ENCODE measurements at regions not wholly inside any gene's neighbourhood (a gene's known extent, or its start where the extent isn't known, plus 50 kb on each side); places are given as distances from the start of the nearest gene placed in this dataset.

- ATAC-seq (ENCODE audit: low read depth): no peak
- no peak overlapping the region for H3K4me3 Mint-ChIP-seq
- CTCF ChIA-PET: no interaction called here
These were observed 2375.8 kb downstream of the MAT2B start for GRCh38 chr5:165881259-165881658.

DNA sequence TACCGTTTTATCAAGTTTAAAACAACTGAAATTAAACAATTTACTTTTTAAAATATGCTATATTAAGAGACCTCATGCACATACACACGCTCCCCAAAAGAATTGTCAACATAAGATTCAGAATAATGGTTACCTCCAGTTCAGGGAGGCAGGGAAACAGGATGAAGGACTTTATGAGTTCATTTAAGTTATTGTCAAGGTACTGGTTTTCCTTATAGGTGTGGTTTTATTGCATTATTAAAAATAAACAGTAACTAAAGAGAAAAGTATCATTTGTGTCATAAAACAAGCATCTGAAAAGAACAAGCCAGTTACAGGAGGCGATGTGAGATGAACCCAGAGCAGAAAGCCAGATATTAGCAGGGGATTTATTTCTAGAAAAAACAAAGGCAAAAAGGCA, 2376.7 kb downstream of the MAT2B start:
- no peaks in the 10 kb centered on the region for H4K20me1 ChIP-seq (ENCODE audit: control insufficient read depth, insufficient read depth, low read length, poor library complexity, severe bottlenecking)
- no peak overlapping the region for H3K4me2 ChIP-seq (replicated peaks; ENCODE audit: low read depth, low read length, poor library complexity, severe bottlenecking)
- no peaks in the 10 kb centered on the region for H3K79me2 ChIP-seq (ENCODE audit: control insufficient read depth, insufficient read depth, low read length)
- POLR2A ChIA-PET: no interaction called here
- H3K4me3 Mint-ChIP-seq: no peak overlapping the region
- no peak overlapping the region for H3K9ac ChIP-seq (ENCODE audit: low read length)
- no peak overlapping the region for H2AFZ ChIP-seq (ENCODE audit: insufficient read depth, low read depth, low read length, poor library complexity, severe bottlenecking)
- H3K9me3 ChIP-seq (ENCODE audit: control extremely low read depth in 1 of 3, control insufficient read depth in 2 of 3, insufficient read depth in 1 of 3, low read length in 2 of 3): no peaks in the 10 kb centered on the region
- H3K9me3 Mint-ChIP-seq (ENCODE audit: insufficient read depth): peaks cover 2% of the 10 kb centered on the region
- no peak overlapping the region for H3K27ac Mint-ChIP-seq
- intact Hi-C loops (cut with micrococcal nuclease): no loop called here
- no peak overlapping the region for H3K4me3 ChIP-seq (ENCODE audit: control extremely low read depth in 1 of 5, extremely low read depth in 1 of 5, insufficient read depth in 1 of 5, low read depth in 2 of 5, low read length in 4 of 5)
- no peaks in the 10 kb centered on the region for H3K27me3 Mint-ChIP-seq
- no peak overlapping the region for H3K27ac ChIP-seq (ENCODE audit: low read length in 2 of 2)
- no peaks in the 10 kb centered on the region for H3K4me1 ChIP-seq (ENCODE audit: control insufficient read depth in 2 of 2, insufficient read depth in 2 of 2, low read length in 2 of 2)
- TF ChIP-seq, protein P1, sequence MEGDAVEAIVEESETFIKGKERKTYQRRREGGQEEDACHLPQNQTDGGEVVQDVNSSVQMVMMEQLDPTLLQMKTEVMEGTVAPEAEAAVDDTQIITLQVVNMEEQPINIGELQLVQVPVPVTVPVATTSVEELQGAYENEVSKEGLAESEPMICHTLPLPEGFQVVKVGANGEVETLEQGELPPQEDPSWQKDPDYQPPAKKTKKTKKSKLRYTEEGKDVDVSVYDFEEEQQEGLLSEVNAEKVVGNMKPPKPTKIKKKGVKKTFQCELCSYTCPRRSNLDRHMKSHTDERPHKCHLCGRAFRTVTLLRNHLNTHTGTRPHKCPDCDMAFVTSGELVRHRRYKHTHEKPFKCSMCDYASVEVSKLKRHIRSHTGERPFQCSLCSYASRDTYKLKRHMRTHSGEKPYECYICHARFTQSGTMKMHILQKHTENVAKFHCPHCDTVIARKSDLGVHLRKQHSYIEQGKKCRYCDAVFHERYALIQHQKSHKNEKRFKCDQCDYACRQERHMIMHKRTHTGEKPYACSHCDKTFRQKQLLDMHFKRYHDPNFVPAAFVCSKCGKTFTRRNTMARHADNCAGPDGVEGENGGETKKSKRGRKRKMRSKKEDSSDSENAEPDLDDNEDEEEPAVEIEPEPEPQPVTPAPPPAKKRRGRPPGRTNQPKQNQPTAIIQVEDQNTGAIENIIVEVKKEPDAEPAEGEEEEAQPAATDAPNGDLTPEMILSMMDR (IDR thresholded peaks at IDR 0.05): no peak
- no peak for TF ChIP-seq EZH2 (IDR thresholded peaks at IDR 0.05; ENCODE audit: borderline replicate concordance, insufficient read depth, low read depth, low read length, poor library complexity, severe bottlenecking)
- no peaks in the 10 kb centered on the region for H3K36me3 ChIP-seq (replicated peaks in 1 of 2; ENCODE audit: control extremely low read depth in 1 of 2, control insufficient read depth in 1 of 2, extremely low read depth in 1 of 2, insufficient read depth in 2 of 2, low read length in 1 of 2)
- ATAC-seq (ENCODE audit: low read depth): no peak
- H3K4me1 Mint-ChIP-seq: no peaks in the 10 kb centered on the region
- DNase-seq: no peak
- CTCF ChIA-PET: no interaction called here
- H3K27me3 ChIP-seq (replicated peaks in 1 of 4; ENCODE audit: control extremely low read depth in 1 of 4, control insufficient read depth in 3 of 4, insufficient read depth in 4 of 4, low read length in 3 of 4): no peaks in the 10 kb centered on the region
- WGBS (ENCODE audit: insufficient coverage): no CpG with 5 or more reads among the region's 3 CpGs

More at GRCh38 chr5:165881259-165881658, 2375.8 kb downstream of the MAT2B start:
- H3K9me3 Mint-ChIP-seq (ENCODE audit: insufficient read depth): peaks cover 2% of the 10 kb centered on the region
- POLR2A ChIA-PET: no interaction called here
- no peaks in the 10 kb centered on the region for H3K27me3 Mint-ChIP-seq
- no peaks in the 10 kb centered on the region for H3K36me3 ChIP-seq (replicated peaks in 1 of 2; ENCODE audit: control extremely low read depth in 1 of 2, control insufficient read depth in 1 of 2, extremely low read depth in 1 of 2, insufficient read depth in 2 of 2, low read length in 1 of 2)
- H4K20me1 ChIP-seq (ENCODE audit: control insufficient read depth, insufficient read depth, low read length, poor library complexity, severe bottlenecking): no peaks in the 10 kb centered on the region
- intact Hi-C loops (cut with micrococcal nuclease): no loop called here
- no peak overlapping the region for H2AFZ ChIP-seq (ENCODE audit: insufficient read depth, low read depth, low read length, poor library complexity, severe bottlenecking)
- WGBS (ENCODE audit: insufficient coverage): 100% methylated on average over 1 of the region's 2 CpGs
- no peak overlapping the region for H3K27ac ChIP-seq (ENCODE audit: low read length in 2 of 2)
- no peaks in the 10 kb centered on the region for H3K4me1 Mint-ChIP-seq
- TF ChIP-seq, protein P1 (IDR thresholded peaks at IDR 0.05): no peak
- TF ChIP-seq EZH2 (IDR thresholded peaks at IDR 0.05; ENCODE audit: borderline replicate concordance, insufficient read depth, low read depth, low read length, poor library complexity, severe bottlenecking): no peak
- no peaks in the 10 kb centered on the region for H3K9me3 ChIP-seq (ENCODE audit: control extremely low read depth in 1 of 3, control insufficient read depth in 2 of 3, insufficient read depth in 1 of 3, low read length in 2 of 3)
- H3K4me3 ChIP-seq (ENCODE audit: control extremely low read depth in 1 of 5, extremely low read depth in 1 of 5, insufficient read depth in 1 of 5, low read depth in 2 of 5, low read length in 4 of 5): no peak overlapping the region
- no peaks in the 10 kb centered on the region for H3K4me1 ChIP-seq (ENCODE audit: control insufficient read depth in 2 of 2, insufficient read depth in 2 of 2, low read length in 2 of 2)
- H3K79me2 ChIP-seq (ENCODE audit: control insufficient read depth, insufficient read depth, low read length): no peaks in the 10 kb centered on the region
- no peak overlapping the region for H3K4me2 ChIP-seq (replicated peaks; ENCODE audit: low read depth, low read length, poor library complexity, severe bottlenecking)
- no peak overlapping the region for H3K9ac ChIP-seq (ENCODE audit: low read length)
- no peaks in the 10 kb centered on the region for H3K27me3 ChIP-seq (replicated peaks in 1 of 4; ENCODE audit: control extremely low read depth in 1 of 4, control insufficient read depth in 3 of 4, insufficient read depth in 4 of 4, low read length in 3 of 4)
- DNase-seq: no peak
- no peak overlapping the region for H3K27ac Mint-ChIP-seq
